Neuronal stem cell (in vitro differentiated cells): ENCODE measurements at regions not wholly inside any gene's neighbourhood (a gene's known extent, or its start where the extent isn't known, plus 50 kb on each side); places are given as distances from the start of the nearest gene placed in this dataset.

Experiments
- DNase-seq: peaks from one replicate; pipeline ENCODE4 v3.0.0-alpha.2; 2013; ENCODE audit warnings: low spot score
- H2AFZ ChIP-seq: one replicate; pipeline ENCODE4 v1.6.1; 2013; ENCODE audit warnings: mild to moderate bottlenecking, low read length, inconsistent platforms
- H2AK5ac ChIP-seq: 2 replicates; pipeline ENCODE4 v1.6.1; 2013; ENCODE audit warnings: low read depth, mild to moderate bottlenecking, inconsistent platforms, low read length, moderate library complexity, mixed read lengths
- H2BK120ac ChIP-seq: 2 replicates; pipeline ENCODE4 v1.6.1; 2013; ENCODE audit warnings: low read depth, mild to moderate bottlenecking, inconsistent platforms, low read length, moderate library complexity, mixed read lengths
- H2BK12ac ChIP-seq: one replicate; pipeline ENCODE4 v1.6.1; 2013; ENCODE audit warnings: low read length, inconsistent platforms
- H2BK15ac ChIP-seq: 2 replicates; pipeline ENCODE4 v1.6.1; 2013; ENCODE audit warnings: mild to moderate bottlenecking, low read length, inconsistent platforms, mixed read lengths
- H2BK5ac ChIP-seq: one replicate; pipeline ENCODE4 v1.6.1; 2013; ENCODE audit warnings: inconsistent platforms, mild to moderate bottlenecking, low read length, moderate library complexity
- H3K14ac ChIP-seq: one replicate; pipeline ENCODE4 v1.6.1; 2013; ENCODE audit warnings: low read length, inconsistent platforms
- H3K18ac ChIP-seq: 2 replicates; pipeline ENCODE4 v1.6.1; 2013; ENCODE audit warnings: low read length, inconsistent platforms
- H3K23ac ChIP-seq: 2 replicates; pipeline ENCODE4 v1.6.1; 2013; ENCODE audit warnings: low read depth, mild to moderate bottlenecking, mixed read lengths, low read length, inconsistent platforms; ENCODE audit not compliant: poor library complexity
- H3K27ac ChIP-seq: replicated peaks from 3 replicates; pipeline ENCODE4 v1.5.1; 2013; ENCODE audit warnings: low read length, inconsistent platforms
- H3K27me3 ChIP-seq, 3 experiments: 2 replicates each; pipeline ENCODE4 v1.6.1; 2013; ENCODE audit warnings: low read length in 3 of 3, mild to moderate bottlenecking in 2 of 3, inconsistent platforms in 1 of 3, low read depth in 1 of 3, mixed read lengths in 1 of 3, moderate library complexity in 1 of 3; ENCODE audit not compliant: control insufficient read depth in 3 of 3, insufficient read depth in 3 of 3
- H3K36me3 ChIP-seq, 2 donors: replicated peaks in 1 of 2; 2 replicates each; pipeline ENCODE4 v1.6.1; 2013; ENCODE audit warnings: low read length in 2 of 2; ENCODE audit not compliant: control insufficient read depth in 2 of 2, insufficient read depth in 2 of 2
- H3K4ac ChIP-seq: 2 replicates; pipeline ENCODE4 v1.6.1; 2013; ENCODE audit warnings: inconsistent platforms, mild to moderate bottlenecking, low read length, moderate library complexity
- H3K4me1 ChIP-seq, 2 donors: 1 replicate in 1 of 2; 2 replicates in 1 of 2; pipeline ENCODE4 v1.6.1; 2013; ENCODE audit warnings: low read length in 2 of 2, low read depth in 1 of 2; ENCODE audit not compliant: control insufficient read depth in 2 of 2, insufficient read depth in 1 of 2
- H3K4me2 ChIP-seq: one replicate; pipeline ENCODE4 v1.6.1; 2013; ENCODE audit warnings: mild to moderate bottlenecking, low read length, inconsistent platforms; ENCODE audit not compliant: insufficient read depth, poor library complexity, severe bottlenecking
- H3K4me3 ChIP-seq, 2 donors: 2 replicates each; pipeline ENCODE4 v1.5.1; 2013; ENCODE audit warnings: low read length in 2 of 2, mild to moderate bottlenecking in 2 of 2, inconsistent platforms in 1 of 2, moderate library complexity in 1 of 2
- H3K79me1 ChIP-seq: one replicate; pipeline ENCODE4 v1.6.1; 2013; ENCODE audit warnings: low read depth, mild to moderate bottlenecking, inconsistent platforms, low read length, moderate library complexity
- H3K9ac ChIP-seq: one replicate; pipeline ENCODE4 v1.6.1; 2013; ENCODE audit warnings: mild to moderate bottlenecking, low read depth, low read length, inconsistent platforms; ENCODE audit not compliant: poor library complexity
- H3K9me3 ChIP-seq, 2 donors: replicated peaks in 1 of 2; 2 replicates each; pipeline versions ENCODE3 to v1.6.1; 2013; ENCODE audit warnings: low read length in 2 of 2, mild to moderate bottlenecking in 2 of 2, inconsistent platforms in 1 of 2, low read depth in 1 of 2, mixed read lengths in 1 of 2, moderate library complexity in 1 of 2; ENCODE audit not compliant: control insufficient read depth in 2 of 2, insufficient read depth in 1 of 2
- H4K8ac ChIP-seq: one replicate; pipeline ENCODE4 v1.6.1; 2013; ENCODE audit warnings: low read depth, mild to moderate bottlenecking, inconsistent platforms, low read length, moderate library complexity
- H4K91ac ChIP-seq: one replicate; pipeline ENCODE4 v1.6.1; 2013; ENCODE audit warnings: low read length, low read depth, mild to moderate bottlenecking, inconsistent platforms; ENCODE audit not compliant: poor library complexity
- WGBS, 2 donors: extraction: QIAGEN DNeasy Blood & Tissue Kit; methylation state at CpG; one replicate each; pipeline ENCODE4 v1.1.7; 2013; ENCODE audit warnings: missing lambda C conversion rate in 2 of 2, mixed read lengths in 1 of 2; ENCODE audit not compliant: insufficient read length in 2 of 2, insufficient replicate concordance in 1 of 2; ENCODE audit errors: extremely low coverage in 2 of 2; 5-methylcytosine and 5-hydroxymethylcytosine counted together

- no peak overlapping the region for H3K4me2 ChIP-seq
- 100% methylated on average over 5 of the region's 9 CpGs; no CpG with 5 or more reads in 1 of the 2 donors for WGBS, 2 donors
- H2AFZ ChIP-seq: no peak overlapping the region
- no peaks in the 10 kb centered on the region for H3K36me3 ChIP-seq
- H4K91ac ChIP-seq: peak overlapping the region; percentile 92
- H2BK12ac ChIP-seq: peak overlapping the region; percentile 89
- H2BK120ac ChIP-seq: no peak overlapping the region
- H3K18ac ChIP-seq: no peak overlapping the region
- no peak overlapping the region for H4K8ac ChIP-seq
- no peak overlapping the region for H3K4ac ChIP-seq
- no peaks in the 10 kb centered on the region for H3K27me3 ChIP-seq
- H3K4me1 ChIP-seq: peaks cover 15 to 31% of the 10 kb centered on the region in 2 donors
- peak overlapping the region in 1 of 2 donors; percentile 14 for H3K4me3 ChIP-seq
- H3K9me3 ChIP-seq: no peaks in the 10 kb centered on the region
- no peak overlapping the region for H3K14ac ChIP-seq
- H2BK5ac ChIP-seq: no peak overlapping the region
- H2AK5ac ChIP-seq: no peak overlapping the region
- H3K27ac ChIP-seq: no peak overlapping the region
- H3K23ac ChIP-seq: no peak overlapping the region
- DNase-seq: no peak
- H3K9ac ChIP-seq: peak overlapping the region; percentile 36
- H2BK15ac ChIP-seq: peak overlapping the region; percentile 11
- H3K79me1 ChIP-seq: no peaks in the 10 kb centered on the region
These were observed 154.6 kb upstream of the RGMA start for GRCh38 chr15:93243573-93243972.

- H3K4me2 ChIP-seq: no peak overlapping the region
- H4K91ac ChIP-seq: no peak overlapping the region
- H2BK15ac ChIP-seq: no peak overlapping the region
- no peak overlapping the region for H3K9ac ChIP-seq
- DNase-seq: no peak
- no peak overlapping the region for H4K8ac ChIP-seq
- H3K14ac ChIP-seq: no peak overlapping the region
- no peak overlapping the region for H2BK12ac ChIP-seq
- H2BK5ac ChIP-seq: no peak overlapping the region
- no peak overlapping the region for H2BK120ac ChIP-seq
- no peaks in the 10 kb centered on the region for H3K79me1 ChIP-seq
- peaks cover 0 to 3% of the 10 kb centered on the region in 2 donors for H3K9me3 ChIP-seq
- H2AFZ ChIP-seq: no peak overlapping the region
- no peak overlapping the region for H3K4me3 ChIP-seq
- no peak overlapping the region for H3K4ac ChIP-seq
- no CpG with 5 or more reads among the region's 15 CpGs for WGBS, 2 donors
- H3K23ac ChIP-seq: no peak overlapping the region
- H3K18ac ChIP-seq: peak overlapping the region; percentile 66
- H3K27ac ChIP-seq: no peak overlapping the region
- no peaks in the 10 kb centered on the region for H3K27me3 ChIP-seq
- H3K36me3 ChIP-seq: no peaks in the 10 kb centered on the region
- peak overlapping the region; percentile 20 for H2AK5ac ChIP-seq
- H3K4me1 ChIP-seq: peaks cover 15 to 27% of the 10 kb centered on the region in 2 donors
These were observed 152.9 kb upstream of the RGMA start for GRCh38 chr15:93241696-93242585.

- Histone ChIP-seq H3K4me2 (no peak overlapping the region), H3K14ac (no peak overlapping the region), H3K4me1 (peaks cover 3 to 18% of the 10 kb centered on the region in 2 donors), H3K27me3 (no peaks in the 10 kb centered on the region), H2AK5ac (peak overlapping the region; percentile 86), H3K23ac (peak overlapping the region; percentile 6), H3K9me3 (peaks cover 0 to 3% of the 10 kb centered on the region in 2 donors), H2BK15ac (peak overlapping the region; percentile 6), H2BK120ac (no peak overlapping the region), H3K18ac (peak overlapping the region; percentile 68), H4K8ac (no peak overlapping the region), H4K91ac (no peak overlapping the region), H3K9ac (no peak overlapping the region), H3K4ac (no peak overlapping the region), H3K36me3 (no peaks in the 10 kb centered on the region), H2BK12ac (no peak overlapping the region), H3K27ac (no peak overlapping the region), H3K4me3 (no peak overlapping the region), H2AFZ (no peak overlapping the region), H2BK5ac (no peak overlapping the region), H3K79me1 (no peaks in the 10 kb centered on the region)
- DNase-seq: no peak
- no CpG with 5 or more reads among the region's 3 CpGs for whole genome bisulfite sequencing, 2 donors
These were observed 151.0 kb upstream of the RGMA start for GRCh38 chr15:93239993-93240392.

- Histone ChIP-seq H3K27me3 (no peaks in the 10 kb centered on the region), H4K91ac (no peak overlapping the region), H2AFZ (no peak overlapping the region), H4K8ac (no peak overlapping the region), H3K4me3 (no peak overlapping the region), H3K14ac (no peak overlapping the region), H3K36me3 (no peaks in the 10 kb centered on the region), H2BK5ac (no peak overlapping the region), H2AK5ac (peak overlapping the region; percentile 86), H2BK120ac (no peak overlapping the region), H3K23ac (no peak overlapping the region), H3K79me1 (no peaks in the 10 kb centered on the region), H3K4me2 (no peak overlapping the region), H3K9ac (no peak overlapping the region), H3K4ac (no peak overlapping the region), H3K9me3 (peaks cover 0 to 4% of the 10 kb centered on the region in 2 donors), H3K18ac (peak overlapping the region; percentile 68), H3K27ac (no peak overlapping the region), H2BK12ac (no peak overlapping the region), H3K4me1 (peaks cover 3 to 16% of the 10 kb centered on the region in 2 donors), H2BK15ac (peak overlapping the region; percentile 6)
- no peak for DNase-seq
- no CpG with 5 or more reads among the region's 8 CpGs for WGBS, 2 donors
These were observed 150.6 kb upstream of the RGMA start for GRCh38 chr15:93239591-93239990.
